Trophoblast cell (in vitro differentiated cells and primary cell): ENCODE measurements at regions not wholly inside any gene's neighbourhood (a gene's known extent, or its start where the extent isn't known, plus 50 kb on each side); places are given as distances from the start of the nearest gene placed in this dataset.
"Not testable (repeated sequence)": the region's sequence is repeated elsewhere in the genome, so short reads cannot be mapped to it uniquely, and the experiment has no call there.

Experiments used
- DNase-seq, 2 donors: peaks; one replicate each; pipeline ENCODE4 v3.0.0-alpha.2; 2016
- H2AFZ ChIP-seq: 2 replicates; pipeline ENCODE4 v1.6.1; 2013; ENCODE audit warnings: low read length, moderate library complexity, mild to moderate bottlenecking; ENCODE audit not compliant: insufficient read depth, poor library complexity
- H2AK5ac ChIP-seq: 2 replicates; pipeline ENCODE4 v1.6.1; 2013; ENCODE audit warnings: mild to moderate bottlenecking, low read length
- H2BK120ac ChIP-seq: 2 replicates; pipeline ENCODE4 v1.6.1; 2013; ENCODE audit warnings: low read length, mild to moderate bottlenecking, moderate library complexity; ENCODE audit not compliant: insufficient read depth, poor library complexity
- H2BK12ac ChIP-seq: 2 replicates; pipeline ENCODE4 v1.6.1; 2013; ENCODE audit warnings: mild to moderate bottlenecking, low read length, moderate library complexity
- H2BK5ac ChIP-seq: 2 replicates; pipeline ENCODE4 v1.6.1; 2013; ENCODE audit warnings: low read length, low read depth, moderate library complexity, mild to moderate bottlenecking; ENCODE audit not compliant: poor library complexity
- H3K14ac ChIP-seq: 2 replicates; pipeline ENCODE4 v1.6.1; 2013; ENCODE audit warnings: mild to moderate bottlenecking, low read length
- H3K18ac ChIP-seq: 2 replicates; pipeline ENCODE4 v1.6.1; 2013; ENCODE audit warnings: mild to moderate bottlenecking, low read length
- H3K23ac ChIP-seq: 2 replicates; pipeline ENCODE4 v1.6.1; 2013; ENCODE audit warnings: low read length
- H3K27ac ChIP-seq: 2 replicates; pipeline ENCODE4 v1.5.1; 2013; ENCODE audit warnings: low read depth, mild to moderate bottlenecking, inconsistent platforms, low read length, moderate library complexity
- H3K27me3 ChIP-seq: 2 replicates; pipeline ENCODE4 v1.6.1; 2013; ENCODE audit warnings: inconsistent platforms, mild to moderate bottlenecking, low read length, moderate library complexity; ENCODE audit not compliant: insufficient read depth
- H3K36me3 ChIP-seq, 2 experiments: 1 replicate in 1 of 2; 2 replicates in 1 of 2; pipeline ENCODE4 v1.6.1; 2013; ENCODE audit warnings: low read length in 2 of 2, mild to moderate bottlenecking in 2 of 2, moderate library complexity in 1 of 2; ENCODE audit not compliant: insufficient read depth in 2 of 2, control insufficient read depth in 1 of 2
- H3K4ac ChIP-seq: 2 replicates; pipeline ENCODE4 v1.6.1; 2013; ENCODE audit warnings: low read depth, mild to moderate bottlenecking, low read length, moderate library complexity
- H3K4me1 ChIP-seq, 2 experiments: 1 replicate in 1 of 2; 2 replicates in 1 of 2; pipeline ENCODE4 v1.6.1; 2013; ENCODE audit warnings: low read length in 2 of 2, mild to moderate bottlenecking in 2 of 2, moderate library complexity in 1 of 2; ENCODE audit not compliant: insufficient read depth in 2 of 2, control insufficient read depth in 1 of 2
- H3K4me2 ChIP-seq: 2 replicates; pipeline ENCODE4 v1.6.1; 2013; ENCODE audit warnings: inconsistent platforms, mild to moderate bottlenecking, low read length, moderate library complexity
- H3K4me3 ChIP-seq: 2 replicates; pipeline ENCODE4 v1.5.1; 2013; ENCODE audit warnings: mild to moderate bottlenecking, low read depth, low read length, inconsistent platforms
- H3K79me1 ChIP-seq: one replicate; pipeline ENCODE4 v1.6.1; 2013; ENCODE audit warnings: low read length
- H3K79me2 ChIP-seq: 2 replicates; pipeline ENCODE4 v1.6.1; 2013; ENCODE audit warnings: low read length, mild to moderate bottlenecking; ENCODE audit not compliant: control insufficient read depth, insufficient read depth, poor library complexity
- H3K9ac ChIP-seq: 2 replicates; pipeline ENCODE4 v1.6.1; 2013; ENCODE audit warnings: mild to moderate bottlenecking, low read length
- H3K9me3 ChIP-seq: 2 replicates; pipeline ENCODE4 v1.6.1; 2013; ENCODE audit warnings: low read depth, mild to moderate bottlenecking, control low read depth, inconsistent platforms, low read length; ENCODE audit not compliant: insufficient read depth
- H4K12ac ChIP-seq: 2 replicates; pipeline ENCODE4 v1.6.1; 2013; ENCODE audit warnings: low read depth, mild to moderate bottlenecking, low read length, moderate library complexity
- H4K8ac ChIP-seq: 2 replicates; pipeline ENCODE4 v1.6.1; 2013; ENCODE audit warnings: low read depth, mild to moderate bottlenecking, low read length, moderate library complexity
- H4K91ac ChIP-seq: one replicate; pipeline ENCODE4 v1.6.1; 2013; ENCODE audit warnings: low read depth, mild to moderate bottlenecking, low read length, moderate library complexity
- WGBS: extraction: QIAGEN DNeasy Blood & Tissue Kit; methylation state at CpG from one replicate; pipeline ENCODE4 v1.1.7; 2013; ENCODE audit warnings: missing lambda C conversion rate; ENCODE audit not compliant: insufficient read length, insufficient coverage; ENCODE audit errors: extremely low coverage; 5-methylcytosine and 5-hydroxymethylcytosine counted together

DNA sequence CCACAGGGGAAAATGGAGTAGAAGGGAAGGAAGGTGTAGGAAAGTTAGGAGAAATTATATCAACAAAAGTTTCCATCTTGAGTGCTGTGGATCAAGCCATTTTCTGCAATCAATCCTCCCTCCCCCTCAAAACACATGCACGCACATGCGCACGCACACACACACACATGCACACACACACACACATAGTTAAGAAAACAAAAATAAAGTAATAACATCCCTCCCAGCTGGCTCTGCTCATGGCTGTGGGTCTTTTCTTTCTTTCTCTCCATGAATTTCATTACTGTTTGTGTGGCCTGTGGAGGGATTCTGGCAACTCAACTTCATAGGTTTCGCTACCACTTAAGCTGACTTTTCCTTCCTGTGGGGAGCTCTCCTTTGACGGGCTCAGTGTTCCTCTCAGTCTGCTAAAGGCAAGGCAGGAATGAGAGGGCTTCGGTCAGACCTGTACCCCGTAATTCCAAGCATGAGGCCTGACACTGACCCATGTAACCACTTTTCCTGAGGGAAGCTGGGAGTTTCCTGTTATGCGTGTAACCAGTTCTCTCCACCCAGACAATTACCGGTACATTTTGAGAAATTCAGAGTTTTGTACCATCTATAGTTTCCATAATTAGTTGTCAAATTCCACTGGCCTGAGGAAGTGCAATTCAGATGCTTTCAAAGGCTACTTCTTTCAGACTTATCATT, 79.8 kb downstream of the ZNF92 start:
- Histone ChIP-seq H2BK5ac (no peak overlapping the region), H4K91ac (no peak overlapping the region), H3K27ac (no peak overlapping the region), H3K4me3 (no peak overlapping the region), H3K14ac (no peak overlapping the region), H3K9ac (no peak overlapping the region), H4K12ac (no peak overlapping the region), H2BK12ac (no peak overlapping the region), H2BK120ac (no peak overlapping the region), H4K8ac (no peak overlapping the region), H2AFZ (no peak overlapping the region), H3K4me1 (peaks cover 0 to 4% of the 10 kb centered on the region in 2 experiments), H3K18ac (no peak overlapping the region), H3K4ac (peak overlapping the region; percentile 27), H3K79me2 (no peaks in the 10 kb centered on the region), H3K9me3 (no peaks in the 10 kb centered on the region), H3K27me3 (no peaks in the 10 kb centered on the region), H3K79me1 (no peaks in the 10 kb centered on the region), H2AK5ac (no peak overlapping the region), H3K23ac (no peak overlapping the region), H3K4me2 (no peak overlapping the region), H3K36me3 (no peaks in the 10 kb centered on the region)
- no peak for DNase-seq
- WGBS, result no CpG with 5 or more reads among the region's 9 CpGs

- H3K36me3 ChIP-seq, result no peaks in the 10 kb centered on the region
- no peak overlapping the region for H4K8ac ChIP-seq
- H3K27me3 ChIP-seq, result no peaks in the 10 kb centered on the region
- H3K9me3 ChIP-seq, result no peaks in the 10 kb centered on the region
- no peak overlapping the region for H2AK5ac ChIP-seq
- no peaks in the 10 kb centered on the region for H3K79me2 ChIP-seq
- no peak overlapping the region for H3K23ac ChIP-seq
- H3K27ac ChIP-seq, result no peak overlapping the region
- H3K14ac ChIP-seq, result no peak overlapping the region
- peaks cover 0 to 4% of the 10 kb centered on the region in 2 experiments for H3K4me1 ChIP-seq
- no peak overlapping the region for H4K91ac ChIP-seq
- no peak overlapping the region for H3K18ac ChIP-seq
- H3K4ac ChIP-seq, result no peak overlapping the region
- H2BK120ac ChIP-seq, result no peak overlapping the region
- no peak overlapping the region for H3K9ac ChIP-seq
- H2AFZ ChIP-seq, result no peak overlapping the region
- H4K12ac ChIP-seq, result no peak overlapping the region
- no peak overlapping the region for H2BK12ac ChIP-seq
- H3K79me1 ChIP-seq, result no peaks in the 10 kb centered on the region
- H2BK5ac ChIP-seq, result no peak overlapping the region
- no peak overlapping the region for H3K4me2 ChIP-seq
- H3K4me3 ChIP-seq, result no peak overlapping the region
- DNase-seq, result no peak
These were observed 80.8 kb downstream of the ZNF92 start for GRCh38 chr7:65454469-65454868.

GRCh38 chr7:65455050-65455449, 81.4 kb downstream of the ZNF92 start:
- not testable (repeated sequence) for H3K4me1 ChIP-seq, H3K14ac ChIP-seq, DNase-seq, H3K4ac ChIP-seq, H4K12ac ChIP-seq, H3K9ac ChIP-seq, H3K79me2 ChIP-seq, H3K9me3 ChIP-seq, H2AFZ ChIP-seq, H2BK120ac ChIP-seq, H3K18ac ChIP-seq, H3K27ac ChIP-seq, H3K36me3 ChIP-seq, H2BK12ac ChIP-seq, H3K79me1 ChIP-seq, H2AK5ac ChIP-seq, H3K27me3 ChIP-seq, H2BK5ac ChIP-seq, H3K4me3 ChIP-seq, H4K8ac ChIP-seq, H4K91ac ChIP-seq, H3K4me2 ChIP-seq, H3K23ac ChIP-seq
- WGBS, result no CpG with 5 or more reads among the region's 4 CpGs

DNA sequence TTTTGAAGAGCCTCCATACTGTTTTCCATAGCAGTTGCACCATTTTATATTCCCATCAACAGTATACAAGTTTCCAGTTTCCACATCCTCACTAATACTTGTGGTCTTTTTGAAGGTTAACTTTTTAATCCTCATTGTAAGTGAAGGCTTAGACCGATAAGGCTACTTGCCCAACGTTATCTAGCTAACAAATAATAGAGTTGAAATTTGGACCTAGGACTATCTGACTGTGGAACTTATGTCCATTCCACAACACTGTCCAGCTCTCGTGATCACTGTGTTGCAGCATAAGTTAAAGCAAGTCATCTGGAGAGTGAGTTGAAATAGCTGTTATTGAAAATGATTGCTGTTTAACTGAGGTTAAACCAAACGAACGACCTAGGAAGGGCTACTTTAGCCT, 84.0 kb downstream of the ZNF92 start:
- no CpG with 5 or more reads among the region's 5 CpGs for whole genome bisulfite sequencing
- Histone ChIP-seq H2BK12ac (no peak overlapping the region), H3K4me1 (peaks cover 0 to 4% of the 10 kb centered on the region in 2 experiments), H3K4ac (no peak overlapping the region), H4K91ac (no peak overlapping the region), H2AFZ (no peak overlapping the region), H3K27me3 (no peaks in the 10 kb centered on the region), H2AK5ac (no peak overlapping the region), H2BK5ac (no peak overlapping the region), H3K18ac (no peak overlapping the region), H3K79me2 (no peaks in the 10 kb centered on the region), H4K12ac (no peak overlapping the region), H3K27ac (no peak overlapping the region), H3K79me1 (no peaks in the 10 kb centered on the region), H2BK120ac (no peak overlapping the region), H3K9me3 (no peaks in the 10 kb centered on the region), H3K23ac (no peak overlapping the region), H4K8ac (no peak overlapping the region), H3K9ac (no peak overlapping the region), H3K4me2 (no peak overlapping the region), H3K4me3 (no peak overlapping the region), H3K36me3 (no peaks in the 10 kb centered on the region), H3K14ac (no peak overlapping the region)
- no peak for DNase-seq
